H1 (cell line): ENCODE measurements at regions not wholly inside any gene's neighbourhood (a gene's known extent, or its start where the extent isn't known, plus 50 kb on each side); places are given as distances from the start of the nearest gene placed in this dataset.

Source experiments
- CTCF ChIA-PET: fragments of 300-600 bp; sonication (Branson Sonifier 250); formaldehyde crosslinking; loops from one replicate; lab custom pipeline; 2021; ENCODE audit not compliant: partially characterized antibody; lab: Charles Lee
- POLR2A ChIA-PET: fragments of 300-600 bp; sonication (Branson Sonifier 250); formaldehyde crosslinking; loops from one replicate; lab custom pipeline; 2021; ENCODE audit warnings: inconsistent platforms; ENCODE audit not compliant: partially characterized antibody; lab: Charles Lee
- DNase-seq, 2 experiments: peaks; one replicate each; pipeline versions ENCODE4 v3.0.0 to v3.0.0-alpha.2; 2010 to 2022; ENCODE audit warnings: low spot score in 2 of 2, low read depth in 1 of 2, mixed read lengths in 1 of 2
- FAIRE-seq: peaks from 2 replicates; lab custom pipeline; 2011; peaks lifted over from hg19 to GRCh38; lab: Jason Lieb, UNC
- H2AFZ ChIP-seq: 2 replicates; pipeline ENCODE4 v1.8.1; 2012; ENCODE audit warnings: low read length, inconsistent platforms
- H2AK5ac ChIP-seq: 2 replicates; pipeline ENCODE4 v1.6.1; 2013; ENCODE audit warnings: low read depth, low read length
- H2BK120ac ChIP-seq: replicated peaks from 2 replicates; pipeline ENCODE3; 2013; ENCODE audit warnings: low read depth, low read length, inconsistent platforms
- H2BK12ac ChIP-seq: 2 replicates; pipeline ENCODE4 v1.6.1; 2013; ENCODE audit warnings: low read depth, low read length
- H2BK15ac ChIP-seq: 2 replicates; pipeline ENCODE4 v1.6.1; 2013; ENCODE audit warnings: low read length
- H2BK20ac ChIP-seq: 2 replicates; pipeline ENCODE4 v1.6.1; 2013; ENCODE audit warnings: low read length
- H2BK5ac ChIP-seq: 2 replicates; pipeline ENCODE4 v1.6.1; 2013; ENCODE audit warnings: low read depth, low read length
- H3K14ac ChIP-seq: 2 replicates; pipeline ENCODE4 v1.6.1; 2013; ENCODE audit warnings: inconsistent platforms; ENCODE audit not compliant: insufficient read length
- H3K18ac ChIP-seq: 2 replicates; pipeline ENCODE4 v1.6.1; 2013; ENCODE audit warnings: low read length; ENCODE audit errors: extremely low read depth
- H3K23ac ChIP-seq: 2 replicates; pipeline ENCODE4 v1.6.1; 2013; ENCODE audit warnings: inconsistent platforms; ENCODE audit not compliant: insufficient read length
- H3K23me2 ChIP-seq: 2 replicates; pipeline ENCODE4 v1.6.1; 2013; ENCODE audit warnings: low read depth, low read length
- H3K27ac ChIP-seq: 2 replicates; pipeline ENCODE4 v1.6.1; 2011; ENCODE audit warnings: low read depth, low read length, inconsistent platforms
- H3K27me3 ChIP-seq, 4 experiments: replicated peaks in 1 of 4; 1 replicate in 1 of 4; 2 replicates in 3 of 4; pipeline versions ENCODE4 v1.6.1 to v1.8.1; 2011 to 2013; ENCODE audit warnings: low read length in 3 of 4, mild to moderate bottlenecking in 3 of 4, inconsistent platforms in 2 of 4, mixed read lengths in 2 of 4, moderate library complexity in 1 of 4; ENCODE audit not compliant: control insufficient read depth in 3 of 4, insufficient read depth in 3 of 4; ENCODE audit errors: extremely low read depth in 1 of 4
- H3K36me3 ChIP-seq, 4 experiments: 2 replicates each; pipeline versions ENCODE4 v1.6.1 to v1.8.1; 2011 to 2013; ENCODE audit warnings: mild to moderate bottlenecking in 4 of 4, low read length in 3 of 4, moderate library complexity in 2 of 4, control low read depth in 1 of 4, inconsistent platforms in 1 of 4; ENCODE audit not compliant: insufficient read depth in 4 of 4, control insufficient read depth in 2 of 4
- H3K4ac ChIP-seq: replicated peaks from 2 replicates; pipeline ENCODE3; 2013; ENCODE audit warnings: low read length, low read depth, mixed read lengths, inconsistent platforms; ENCODE audit not compliant: insufficient read length
- H3K4me1 ChIP-seq, 4 experiments: replicated peaks in 1 of 4; 1 replicate in 1 of 4; 2 replicates in 3 of 4; pipeline versions ENCODE4 v1.6.1 to v1.8.1; 2011 to 2013; ENCODE audit warnings: low read length in 3 of 4, inconsistent platforms in 2 of 4, mixed read lengths in 1 of 4; ENCODE audit not compliant: insufficient read depth in 4 of 4, control insufficient read depth in 3 of 4
- H3K4me2 ChIP-seq, 2 experiments: 2 replicates each; pipeline versions ENCODE4 v1.6.1 to v1.8.1; 2011 to 2013; ENCODE audit warnings: low read depth in 2 of 2, low read length in 2 of 2, control low read depth in 1 of 2, inconsistent platforms in 1 of 2, mild to moderate bottlenecking in 1 of 2; ENCODE audit not compliant: insufficient read depth in 1 of 2
- H3K4me3 ChIP-seq, 4 experiments: fragments of 200-600, 300-600 bp in 1 of 4; sonication (generic), shearing (Covaris generic), sonication (Bioruptor Twin) in 1 of 4; 2 replicates each; pipeline versions ENCODE4 v1.5.1 to v1.8.1; 2011 to 2016; ENCODE audit warnings: low read length in 4 of 4, low read depth in 3 of 4, control low read depth in 2 of 4, inconsistent platforms in 2 of 4, mild to moderate bottlenecking in 2 of 4, mixed read lengths in 1 of 4, moderate library complexity in 1 of 4; ENCODE audit not compliant: insufficient read depth in 2 of 4; ENCODE audit errors: extremely low read depth in 1 of 4
- H3K56ac ChIP-seq: replicated peaks from 2 replicates; pipeline ENCODE3; 2013; ENCODE audit warnings: low read depth, mild to moderate bottlenecking, mixed read lengths, low read length, inconsistent platforms; ENCODE audit not compliant: insufficient read length
- H3K79me1 ChIP-seq: 2 replicates; pipeline ENCODE4 v1.6.1; 2013; ENCODE audit warnings: low read depth, low read length, control low read depth
- H3K79me2 ChIP-seq, 2 experiments: 2 replicates each; pipeline versions ENCODE4 v1.6.1 to v1.8.1; 2012 to 2013; ENCODE audit warnings: low read length in 2 of 2, mild to moderate bottlenecking in 2 of 2, inconsistent platforms in 1 of 2; ENCODE audit not compliant: insufficient read depth in 2 of 2, control insufficient read depth in 1 of 2
- H3K9ac ChIP-seq, 4 experiments: replicated peaks in 1 of 4; 1 replicate in 1 of 4; 2 replicates in 3 of 4; pipeline versions ENCODE4 v1.6.1 to v1.8.1; 2011 to 2013; ENCODE audit warnings: low read depth in 3 of 4, low read length in 3 of 4, control low read depth in 2 of 4, mild to moderate bottlenecking in 2 of 4, moderate library complexity in 2 of 4, inconsistent platforms in 1 of 4; ENCODE audit errors: extremely low read depth in 1 of 4
- H3K9me3 ChIP-seq, 2 experiments: 2 replicates each; pipeline versions ENCODE4 v1.6.1 to v1.8.1; 2012 to 2013; ENCODE audit warnings: mild to moderate bottlenecking in 2 of 2, moderate library complexity in 2 of 2, control low read depth in 1 of 2, inconsistent platforms in 1 of 2, low read depth in 1 of 2, low read length in 1 of 2, mixed read lengths in 1 of 2; ENCODE audit not compliant: insufficient read depth in 2 of 2
- H4K20me1 ChIP-seq, 2 experiments: replicated peaks in 1 of 2; 2 replicates each; pipeline versions ENCODE3 to v1.8.1; 2011 to 2013; ENCODE audit warnings: inconsistent platforms in 2 of 2, low read length in 2 of 2, mild to moderate bottlenecking in 1 of 2; ENCODE audit not compliant: insufficient read depth in 2 of 2, control insufficient read depth in 1 of 2
- H4K5ac ChIP-seq: 2 replicates; pipeline ENCODE4 v1.6.1; 2013; ENCODE audit warnings: low read length, low read depth, mixed read lengths, inconsistent platforms; ENCODE audit not compliant: insufficient read length
- H4K8ac ChIP-seq: 2 replicates; pipeline ENCODE4 v1.8.0; 2013; ENCODE audit warnings: mild to moderate bottlenecking, moderate library complexity, low read length, inconsistent platforms; ENCODE audit not compliant: insufficient read depth; ENCODE audit errors: extremely low read depth
- H4K91ac ChIP-seq: replicated peaks from 2 replicates; pipeline ENCODE3; 2013; ENCODE audit warnings: low read length, mixed read lengths, inconsistent platforms; ENCODE audit not compliant: insufficient read length
- BRCA1 ChIP-seq: IDR thresholded peaks from 2 replicates; pipeline ENCODE4 v1.6.1; 2012; ENCODE audit warnings: low read depth, low read length, improper control_type of control experiment
- CHD1 ChIP-seq: IDR thresholded peaks from 2 replicates; pipeline ENCODE4 v1.6.1; 2012; ENCODE audit warnings: low read depth, low read length, improper control_type of control experiment
- EP300 ChIP-seq, 2 experiments: IDR thresholded peaks; 1 replicate in 1 of 2; 2 replicates in 1 of 2; pipeline ENCODE4 v1.6.1; 2011 to 2012; ENCODE audit warnings: low read depth in 2 of 2, low read length in 2 of 2, mild to moderate bottlenecking in 2 of 2, borderline replicate concordance in 1 of 2, inconsistent platforms in 1 of 2, moderate library complexity in 1 of 2
- POLR2AphosphoS5 ChIP-seq: IDR thresholded peaks from 2 replicates; pipeline ENCODE4 v1.6.1; 2011; ENCODE audit warnings: low read depth, low read length
- POU5F1 ChIP-seq: IDR thresholded peaks from 2 replicates; pipeline ENCODE4 v1.6.1; 2011; ENCODE audit warnings: low read depth, mild to moderate bottlenecking, low read length, moderate library complexity
- SAP30 ChIP-seq: fragments of 300-600 bp; sonication (generic); IDR thresholded peaks from 2 replicates; pipeline ENCODE4 v1.7.1; 2012; ENCODE audit warnings: low read length, moderate library complexity, mild to moderate bottlenecking, inconsistent platforms; ENCODE audit not compliant: insufficient read depth, insufficient replicate concordance
- SIRT6 ChIP-seq: IDR thresholded peaks from one replicate; pipeline ENCODE4 v1.7.1; 2012; ENCODE audit warnings: low read length, inconsistent platforms
- SP4 ChIP-seq: IDR thresholded peaks from 2 replicates; pipeline ENCODE4 v1.6.1; 2012; ENCODE audit warnings: low read length, inconsistent platforms
- SUZ12 ChIP-seq: fragments of 200-600 bp; sonication (generic); IDR thresholded peaks from 2 replicates; pipeline ENCODE4 v1.6.1; 2012; ENCODE audit warnings: mild to moderate bottlenecking, inconsistent platforms, low read length, moderate library complexity, mixed read lengths
- WGBS, 2 experiments: shearing (Covaris generic) in 1 of 2; methylation state at CpG; one replicate each; pipeline versions ENCODE4 v1.1.6 to v1.1.7; 2013 to 2015; ENCODE audit warnings: low lambda C conversion rate in 2 of 2, mixed read lengths in 2 of 2, inconsistent platforms in 1 of 2, low coverage in 1 of 2, missing lambda C conversion rate in 1 of 2; ENCODE audit not compliant: insufficient replicate concordance in 2 of 2, insufficient coverage in 1 of 2, insufficient read length in 1 of 2; ENCODE audit errors: extremely low coverage in 1 of 2, missing lambda C conversion rate in 1 of 2; 5-methylcytosine and 5-hydroxymethylcytosine counted together
- TF ChIP-seq, protein P1 (sequence below): IDR thresholded peaks from 2 replicates; pipeline ENCODE4 v1.6.1; 2012; ENCODE audit warnings: inconsistent platforms
- TF ChIP-seq, protein P2 (sequence below): IDR thresholded peaks from 2 replicates; pipeline ENCODE4 v1.6.1; 2012; ENCODE audit warnings: low read length, inconsistent platforms
- TF ChIP-seq, protein P3 (sequence below): IDR thresholded peaks from 2 replicates; pipeline ENCODE4 v1.6.1; 2011; ENCODE audit warnings: low read length, improper control_type of control experiment

DNA sequence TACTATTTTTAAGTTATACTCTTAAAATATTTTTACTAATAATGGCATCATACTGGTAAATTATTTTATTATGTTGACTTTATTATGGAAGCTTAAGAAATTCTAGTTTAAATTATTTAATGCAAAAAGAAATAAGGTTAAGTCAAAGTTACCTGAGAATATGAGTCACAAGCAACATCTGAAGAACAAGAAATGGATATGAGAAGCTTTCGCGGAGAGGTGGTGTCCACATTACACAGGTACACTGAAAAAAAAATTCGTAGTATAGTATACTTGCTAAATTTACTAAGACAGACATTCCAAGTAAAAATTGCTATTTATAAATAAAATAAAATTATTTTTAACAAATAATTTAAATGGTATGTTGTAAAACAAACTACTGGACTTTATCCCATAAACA is 143.8 kb downstream of the AVL9 start:
- CTCF ChIA-PET, result no interaction called here
- Histone ChIP-seq H3K9ac (no peak overlapping the region), H3K79me2 (no peaks in the 10 kb centered on the region), H2AK5ac (no peak overlapping the region), H3K4ac (no peak overlapping the region), H3K4me3 (no peak overlapping the region), H3K23ac (no peak overlapping the region), H3K9me3 (no peaks in the 10 kb centered on the region), H3K4me1 (no peaks in the 10 kb centered on the region), H3K56ac (no peak overlapping the region), H3K14ac (no peak overlapping the region), H2AFZ (no peak overlapping the region), H4K8ac (no peak overlapping the region), H3K4me2 (no peak overlapping the region), H2BK15ac (no peak overlapping the region), H3K27me3 (no peaks in the 10 kb centered on the region), H4K5ac (no peak overlapping the region), H3K36me3 (no peaks in the 10 kb centered on the region), H4K91ac (no peak overlapping the region), H3K18ac (no peak overlapping the region), H3K23me2 (no peaks in the 10 kb centered on the region), H2BK5ac (no peak overlapping the region), H2BK12ac (no peak overlapping the region), H2BK120ac (no peak overlapping the region), H4K20me1 (no peaks in the 10 kb centered on the region), H2BK20ac (no peak overlapping the region), H3K27ac (no peak overlapping the region), H3K79me1 (no peaks in the 10 kb centered on the region)
- FAIRE-seq (no peak), DNase-seq (no peak)
- POLR2A ChIA-PET, result no interaction called here
- 91% methylated on average over 3 of the region's 3 CpGs; no CpG with 5 or more reads in 1 of the 2 experiments for WGBS, 2 experiments
- no peak for TF ChIP-seq EP300 (IDR thresholded peaks at IDR 0.05; ENCODE audit: borderline replicate concordance in 1 of 2, low read depth in 2 of 2, low read length in 2 of 2)
- no peak for TF ChIP-seq POLR2AphosphoS5
- no peak for TF ChIP-seq SP4
- TF ChIP-seq, protein P1, sequence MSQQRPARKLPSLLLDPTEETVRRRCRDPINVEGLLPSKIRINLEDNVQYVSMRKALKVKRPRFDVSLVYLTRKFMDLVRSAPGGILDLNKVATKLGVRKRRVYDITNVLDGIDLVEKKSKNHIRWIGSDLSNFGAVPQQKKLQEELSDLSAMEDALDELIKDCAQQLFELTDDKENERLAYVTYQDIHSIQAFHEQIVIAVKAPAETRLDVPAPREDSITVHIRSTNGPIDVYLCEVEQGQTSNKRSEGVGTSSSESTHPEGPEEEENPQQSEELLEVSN, result no peak
- no peak for TF ChIP-seq SAP30
- no peak for TF ChIP-seq POU5F1
- TF ChIP-seq, protein P2, sequence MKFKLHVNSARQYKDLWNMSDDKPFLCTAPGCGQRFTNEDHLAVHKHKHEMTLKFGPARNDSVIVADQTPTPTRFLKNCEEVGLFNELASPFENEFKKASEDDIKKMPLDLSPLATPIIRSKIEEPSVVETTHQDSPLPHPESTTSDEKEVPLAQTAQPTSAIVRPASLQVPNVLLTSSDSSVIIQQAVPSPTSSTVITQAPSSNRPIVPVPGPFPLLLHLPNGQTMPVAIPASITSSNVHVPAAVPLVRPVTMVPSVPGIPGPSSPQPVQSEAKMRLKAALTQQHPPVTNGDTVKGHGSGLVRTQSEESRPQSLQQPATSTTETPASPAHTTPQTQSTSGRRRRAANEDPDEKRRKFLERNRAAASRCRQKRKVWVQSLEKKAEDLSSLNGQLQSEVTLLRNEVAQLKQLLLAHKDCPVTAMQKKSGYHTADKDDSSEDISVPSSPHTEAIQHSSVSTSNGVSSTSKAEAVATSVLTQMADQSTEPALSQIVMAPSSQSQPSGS, result no peak
- no peak for TF ChIP-seq SIRT6
- TF ChIP-seq SUZ12, result no peak
- TF ChIP-seq BRCA1, result no peak
- TF ChIP-seq, protein P3, sequence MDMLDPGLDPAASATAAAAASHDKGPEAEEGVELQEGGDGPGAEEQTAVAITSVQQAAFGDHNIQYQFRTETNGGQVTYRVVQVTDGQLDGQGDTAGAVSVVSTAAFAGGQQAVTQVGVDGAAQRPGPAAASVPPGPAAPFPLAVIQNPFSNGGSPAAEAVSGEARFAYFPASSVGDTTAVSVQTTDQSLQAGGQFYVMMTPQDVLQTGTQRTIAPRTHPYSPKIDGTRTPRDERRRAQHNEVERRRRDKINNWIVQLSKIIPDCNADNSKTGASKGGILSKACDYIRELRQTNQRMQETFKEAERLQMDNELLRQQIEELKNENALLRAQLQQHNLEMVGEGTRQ, result no peak
- no peak for TF ChIP-seq CHD1
